Smooth muscle cell (in vitro differentiated cells): ENCODE measurements at regions not wholly inside any gene's neighbourhood (a gene's known extent, or its start where the extent isn't known, plus 50 kb on each side); places are given as distances from the start of the nearest gene placed in this dataset.

Experiments used
- DNase-seq: peaks from one replicate; lab custom pipeline; 2025; ENCODE audit not compliant: unreplicated experiment; lab: John Stamatoyannopoulos, UW
- H2AFZ ChIP-seq: fragments of 200-600 bp; sonication (generic); 2 replicates; pipeline ENCODE4 v1.6.0; 2016; ENCODE audit warnings: antibody characterized with exemption, low read depth, mild to moderate bottlenecking
- H3F3A ChIP-seq: fragments of 200-600 bp; sonication (generic); 2 replicates; pipeline ENCODE4 v1.6.0; 2017; ENCODE audit warnings: antibody characterized with exemption, low read depth
- H3K27ac ChIP-seq: fragments of 200-600 bp; sonication (generic); 2 replicates; pipeline ENCODE4 v1.5.1; 2016; ENCODE audit warnings: low read depth, mild to moderate bottlenecking
- H3K27me3 ChIP-seq: fragments of 200-600 bp; sonication (generic); 2 replicates; pipeline ENCODE4 v1.6.1; 2016; ENCODE audit warnings: low read depth, mild to moderate bottlenecking
- H3K36me3 ChIP-seq: fragments of 200-600 bp; sonication (generic); 2 replicates; pipeline ENCODE4 v1.5.1; 2016; ENCODE audit warnings: low read depth
- H3K4me1 ChIP-seq: fragments of 200-600 bp; sonication (generic); 2 replicates; pipeline ENCODE4 v1.5.1; 2016; ENCODE audit warnings: low read depth
- H3K4me2 ChIP-seq: fragments of 200-600 bp; sonication (generic); 2 replicates; pipeline ENCODE4 v1.6.0; 2016; ENCODE audit warnings: mild to moderate bottlenecking
- H3K4me3 ChIP-seq: fragments of 200-600 bp; sonication (generic); 2 replicates; pipeline ENCODE4 v1.5.1; 2016; ENCODE audit warnings: mild to moderate bottlenecking
- H3K79me2 ChIP-seq: fragments of 200-600 bp; sonication (generic); 2 replicates; pipeline ENCODE4 v1.6.0; 2016; ENCODE audit warnings: low read depth, mild to moderate bottlenecking
- H3K9ac ChIP-seq: fragments of 200-600 bp; sonication (generic); 2 replicates; pipeline ENCODE4 v1.6.0; 2016; ENCODE audit warnings: low read depth
- H3K9me3 ChIP-seq: fragments of 200-600 bp; sonication (generic); replicated peaks from 2 replicates; pipeline ENCODE4 v1.5.1; 2016; ENCODE audit warnings: low read depth
- H4K20me1 ChIP-seq: fragments of 200-600 bp; sonication (generic); 2 replicates; pipeline ENCODE4 v1.6.0; 2016; ENCODE audit warnings: low read depth
- CTCF ChIP-seq: fragments of 200-600 bp; sonication (generic); IDR thresholded peaks from 2 replicates; pipeline ENCODE4 v1.5.1; 2017; ENCODE audit warnings: borderline replicate concordance, mild to moderate bottlenecking, antibody characterized with exemption; ENCODE audit not compliant: insufficient read depth, poor library complexity, severe bottlenecking
- WGBS: methylation state at CpG from one replicate; pipeline ENCODE4 v1.1.7; 2016; ENCODE audit warnings: low lambda C conversion rate; 5-methylcytosine and 5-hydroxymethylcytosine counted together

DNA sequence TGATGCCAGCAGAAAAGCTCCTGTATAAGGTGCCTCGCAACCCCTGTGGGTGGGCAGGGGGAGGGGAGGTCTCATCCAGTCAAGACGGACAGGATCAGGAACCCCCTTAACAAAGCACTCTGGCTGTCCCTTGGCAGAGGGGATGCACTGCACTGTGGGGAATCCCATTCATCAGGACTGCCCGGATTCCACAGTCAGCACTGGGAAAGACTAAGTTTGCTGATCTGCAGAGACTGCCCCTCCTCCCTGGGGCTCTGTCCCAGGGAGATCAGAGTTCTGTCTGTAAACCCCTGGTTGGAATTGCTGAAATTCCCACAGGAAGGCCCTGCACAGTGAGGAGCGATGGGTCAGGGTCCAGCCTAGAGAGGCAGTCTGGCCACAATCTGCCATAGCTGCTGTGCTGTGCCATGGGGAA, 149.5 kb upstream of the RBBP8 start:
- no peak for TF ChIP-seq CTCF

GRCh38 chr18:22789052-22789451, 144.1 kb upstream of the RBBP8 start:
- no peak for TF ChIP-seq CTCF
- peak overlapping the region; percentile 24 for H2AFZ ChIP-seq
- H3F3A ChIP-seq, result no peaks in the 10 kb centered on the region
- no peak overlapping the region for H3K4me2 ChIP-seq
- no peaks in the 10 kb centered on the region for H3K4me1 ChIP-seq
- H4K20me1 ChIP-seq, result no peaks in the 10 kb centered on the region
- no peak overlapping the region for H3K27ac ChIP-seq
- H3K9ac ChIP-seq, result no peak overlapping the region
- no peak for DNase-seq
- 86% methylated on average over 2 of the region's 2 CpGs for WGBS
- H3K27me3 ChIP-seq, result no peaks in the 10 kb centered on the region
- H3K36me3 ChIP-seq, result no peaks in the 10 kb centered on the region
- H3K4me3 ChIP-seq, result no peak overlapping the region
- no peaks in the 10 kb centered on the region for H3K79me2 ChIP-seq
- H3K9me3 ChIP-seq, result no peaks in the 10 kb centered on the region

More for the DNA sequence above, 149.5 kb upstream of the RBBP8 start:
- 71% methylated on average over 4 of the region's 4 CpGs for WGBS
- Histone ChIP-seq H2AFZ (no peak overlapping the region), H3K9ac (no peak overlapping the region), H3F3A (no peaks in the 10 kb centered on the region), H3K4me2 (no peak overlapping the region), H3K27me3 (no peaks in the 10 kb centered on the region), H3K79me2 (no peaks in the 10 kb centered on the region), H4K20me1 (no peaks in the 10 kb centered on the region), H3K9me3 (no peaks in the 10 kb centered on the region), H3K36me3 (no peaks in the 10 kb centered on the region), H3K4me3 (no peak overlapping the region), H3K27ac (no peak overlapping the region), H3K4me1 (no peaks in the 10 kb centered on the region)
- no peak for DNase-seq

GRCh38 chr18:22789600-22789999, 143.5 kb upstream of the RBBP8 start:
- H3K36me3 ChIP-seq, result no peaks in the 10 kb centered on the region
- H3K4me1 ChIP-seq, result no peaks in the 10 kb centered on the region
- TF ChIP-seq CTCF, result no peak
- no peak overlapping the region for H3K27ac ChIP-seq
- no peaks in the 10 kb centered on the region for H4K20me1 ChIP-seq
- no peak overlapping the region for H3K4me3 ChIP-seq
- H3K9me3 ChIP-seq, result no peaks in the 10 kb centered on the region
- no peaks in the 10 kb centered on the region for H3K79me2 ChIP-seq
- WGBS, result 60% methylated on average over 5 of the region's 5 CpGs
- H2AFZ ChIP-seq, result peak overlapping the region; percentile 24
- H3F3A ChIP-seq, result no peaks in the 10 kb centered on the region
- H3K4me2 ChIP-seq, result no peak overlapping the region
- H3K27me3 ChIP-seq, result no peaks in the 10 kb centered on the region
- DNase-seq, result no peak
- H3K9ac ChIP-seq, result no peak overlapping the region

DNA sequence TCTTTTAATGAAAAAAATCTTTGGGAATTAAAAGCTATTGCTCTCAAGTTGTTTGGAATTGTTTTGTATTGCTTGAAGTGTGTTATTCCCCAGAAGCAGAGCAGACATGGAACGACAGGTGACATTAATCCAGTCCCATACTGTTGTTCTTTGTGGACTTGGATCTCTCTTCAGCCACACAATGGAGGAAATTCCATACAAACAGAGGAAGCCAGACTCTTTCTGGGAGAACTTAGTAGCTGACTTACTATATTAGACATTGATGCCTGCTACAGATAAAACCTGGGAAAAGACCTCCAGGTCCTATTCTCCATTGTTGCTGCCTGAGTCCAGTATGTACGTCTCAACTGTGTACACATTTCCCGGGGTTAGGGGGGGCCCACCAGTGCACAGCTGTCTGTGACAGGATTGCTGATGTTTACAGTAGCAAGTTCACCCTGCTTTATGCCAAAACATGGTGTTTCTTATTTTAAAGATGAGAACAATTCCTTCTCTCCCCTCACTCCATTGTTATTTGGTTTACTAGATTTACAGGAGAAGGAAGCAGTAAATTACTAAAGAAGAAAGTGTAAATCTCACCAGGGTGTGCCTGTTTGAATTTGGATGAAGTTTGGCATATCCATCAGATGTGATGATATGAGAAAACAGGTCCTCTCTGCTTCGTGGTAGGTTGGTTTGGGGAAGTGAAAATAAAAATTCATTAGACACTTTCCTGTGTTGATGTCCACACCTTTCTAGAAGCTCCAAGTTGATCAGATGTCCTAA, 142.4 kb upstream of the RBBP8 start:
- no peak overlapping the region for H3K4me2 ChIP-seq
- no peak overlapping the region for H3K9ac ChIP-seq
- H3F3A ChIP-seq, result no peaks in the 10 kb centered on the region
- WGBS, result 80% methylated on average over 4 of the region's 4 CpGs
- no peaks in the 10 kb centered on the region for H3K27me3 ChIP-seq
- no peak for TF ChIP-seq CTCF
- H3K9me3 ChIP-seq, result no peaks in the 10 kb centered on the region
- H3K36me3 ChIP-seq, result no peaks in the 10 kb centered on the region
- H2AFZ ChIP-seq, result no peak overlapping the region
- no peak overlapping the region for H3K27ac ChIP-seq
- H3K4me3 ChIP-seq, result no peak overlapping the region
- DNase-seq, result no peak
- H4K20me1 ChIP-seq, result no peaks in the 10 kb centered on the region
- no peaks in the 10 kb centered on the region for H3K4me1 ChIP-seq
- H3K79me2 ChIP-seq, result no peaks in the 10 kb centered on the region
